ENCODE measurements at regions not wholly inside any gene's neighbourhood (a gene's known extent, or its start where the extent isn't known, plus 50 kb on each side); places are given as distances from the start of the nearest gene placed in this dataset.
"Not testable (repeated sequence)": the region's sequence is repeated elsewhere in the genome, so short reads cannot be mapped to it uniquely, and the experiment has no call there.

- no peak for DNase-seq (ENCODE audit: low read depth in 2 of 2)
Measured at GRCh38 chr9:15372455-15372854, 50.2 kb upstream of the SNAPC3 start.

GRCh38 chr9:15371448-15371845, 51.2 kb upstream of the SNAPC3 start:
- no peak for DNase-seq (ENCODE audit: low read depth in 2 of 2)

- DNase-seq (ENCODE audit: low read depth in 2 of 2) = no peak
Measured at GRCh38 chr9:15370466-15371447, 51.9 kb upstream of the SNAPC3 start.

- DNase-seq (ENCODE audit: low read depth in 2 of 2) = no peak
Measured at GRCh38 chr9:15369871-15370270, 52.8 kb upstream of the SNAPC3 start.

GRCh38 chr9:15369238-15369637, 53.4 kb upstream of the SNAPC3 start:
- no peak for DNase-seq (ENCODE audit: low read depth in 2 of 2)

- not testable (repeated sequence) for DNase-seq (ENCODE audit: low read depth in 2 of 2)
Measured at GRCh38 chr9:15364975-15365553, 57.6 kb upstream of the SNAPC3 start.

GRCh38 chr9:15361737-15362136, 54.7 kb upstream of the TTC39B start:
- no peak for DNase-seq (ENCODE audit: low read depth in 2 of 2)

- peak in 1 of 2 donors; percentile 28 for DNase-seq (ENCODE audit: low read depth in 2 of 2)
Measured at GRCh38 chr9:15357050-15357653, 50.1 kb upstream of the TTC39B start.
